HG03432 (cell line): ENCODE measurements at regions not wholly inside any gene's neighbourhood (a gene's known extent, or its start where the extent isn't known, plus 50 kb on each side); places are given as distances from the start of the nearest gene placed in this dataset.
"Not testable (repeated sequence)": the region's sequence is repeated elsewhere in the genome, so short reads cannot be mapped to it uniquely, and the experiment has no call there.

Experiments
- ATAC-seq: cut with Tn5 transposase; IDR thresholded peaks from one replicate; pipeline ENCODE4 v1.9.1; 2021; ENCODE audit warnings: mild to moderate bottlenecking, moderate library complexity; ENCODE audit not compliant: unreplicated experiment

GRCh38 chr7:114293289-114294012 lies 121.2 kb upstream of the FOXP2 start:
- ATAC-seq, result no peak

- ATAC-seq, result no peak
Measured at GRCh38 chr7:114279901-114280300, 134.7 kb upstream of the FOXP2 start.

DNA sequence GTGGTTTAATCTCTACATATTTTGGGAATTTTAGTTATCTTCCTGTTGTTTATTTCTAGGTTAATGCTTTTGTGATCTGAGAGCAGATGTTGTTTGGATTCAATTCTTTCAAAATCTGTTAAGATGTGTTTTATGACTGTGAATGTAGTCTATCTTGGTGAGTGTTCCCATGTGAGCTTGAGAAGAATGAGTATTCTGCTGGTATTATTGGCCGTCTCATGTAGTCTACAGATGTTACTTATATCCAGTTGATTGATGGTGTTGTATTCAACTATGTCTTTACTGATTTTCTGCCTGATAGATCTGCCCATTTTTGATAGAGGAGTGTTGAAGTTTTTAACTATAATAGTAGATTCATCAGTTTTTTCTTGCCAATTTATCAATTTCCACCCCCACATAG lies 141.4 kb upstream of the FOXP2 start:
- no peak for ATAC-seq

DNA sequence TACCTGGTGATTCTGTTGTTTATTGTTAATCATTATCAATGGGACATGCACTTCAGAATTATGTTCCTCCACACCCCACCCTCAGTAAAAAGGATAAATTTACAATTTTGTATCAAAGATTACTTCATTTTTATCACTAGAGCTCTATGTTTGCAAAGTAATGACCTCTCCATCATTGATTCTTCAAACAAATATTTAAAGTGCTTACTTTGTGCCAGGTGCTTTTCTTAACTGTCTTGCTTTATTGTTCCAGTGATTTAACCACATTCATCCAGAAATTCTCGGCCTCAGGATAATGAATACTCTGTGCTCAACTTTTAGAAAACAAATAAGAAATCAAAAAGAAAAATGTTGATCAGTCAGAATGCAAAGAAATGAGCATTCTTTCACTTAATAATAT lies 144.9 kb upstream of the FOXP2 start:
- ATAC-seq, result no peak

GRCh38 chr7:114267550-114267949 lies 147.1 kb upstream of the FOXP2 start:
- not testable (repeated sequence) for ATAC-seq

DNA sequence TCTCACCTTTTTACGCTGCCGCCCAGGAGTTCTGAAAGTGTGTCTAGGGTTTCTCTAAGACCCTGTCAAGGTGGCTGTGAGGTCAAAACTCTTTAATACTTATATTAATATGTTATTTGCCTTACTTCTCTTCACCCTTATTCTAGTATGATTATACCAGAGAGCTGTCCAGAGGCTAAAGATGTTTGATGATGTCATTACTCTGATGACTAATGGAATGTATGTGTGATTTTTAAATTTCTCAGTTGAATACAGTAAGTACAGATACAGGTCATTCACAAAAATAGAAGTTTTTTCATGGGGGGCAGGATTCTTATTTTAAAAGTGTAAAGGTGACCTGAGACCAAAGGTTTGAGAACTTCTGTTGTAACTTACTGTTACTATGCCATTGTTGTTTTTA lies 150.6 kb upstream of the FOXP2 start:
- ATAC-seq, result no peak

DNA sequence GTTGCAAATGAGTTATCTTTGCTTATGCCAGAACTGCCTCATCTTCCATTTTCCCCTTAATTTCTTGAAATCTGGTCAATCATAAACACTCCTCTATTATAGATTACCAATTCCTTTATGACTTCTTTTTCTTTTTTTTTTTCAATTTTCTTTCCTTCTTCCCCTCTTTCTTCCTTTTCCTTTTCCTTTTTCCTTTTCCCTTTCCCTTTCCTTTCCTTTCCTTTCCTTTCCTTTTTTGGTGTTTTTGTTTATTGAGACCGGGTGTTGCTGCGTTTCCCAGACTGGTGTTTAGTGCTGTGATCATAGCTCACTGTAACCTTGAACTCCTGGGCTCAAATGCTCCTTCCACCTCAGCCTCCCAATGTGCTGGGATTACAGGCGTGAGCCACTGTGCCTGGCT lies 151.4 kb upstream of the FOXP2 start:
- no peak for ATAC-seq

DNA sequence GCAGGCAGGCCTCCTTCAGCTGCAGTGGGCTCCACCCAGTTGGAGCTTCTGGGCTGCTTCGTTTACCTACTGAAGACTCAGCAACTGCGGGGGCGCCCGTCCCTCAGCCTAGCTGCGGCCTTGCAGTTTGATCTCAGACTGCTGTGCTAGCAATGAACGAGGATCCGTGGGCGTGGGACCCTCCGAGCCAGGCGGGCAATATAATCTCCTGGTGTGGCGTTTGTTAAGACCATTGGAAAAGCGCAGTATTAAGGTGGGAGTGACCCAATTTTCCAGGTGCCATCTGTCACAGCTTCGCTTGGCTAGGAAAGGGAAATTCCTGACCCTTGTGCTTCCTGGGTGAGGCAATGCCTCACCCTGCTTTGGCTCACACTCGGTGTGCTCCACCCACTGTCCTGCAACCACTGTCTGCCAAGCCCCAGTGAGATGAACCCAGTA lies 159.2 kb upstream of the FOXP2 start:
- ATAC-seq, result no peak

- ATAC-seq, result no peak
Measured at GRCh38 chr7:114243646-114244045, 171.0 kb upstream of the FOXP2 start.

DNA sequence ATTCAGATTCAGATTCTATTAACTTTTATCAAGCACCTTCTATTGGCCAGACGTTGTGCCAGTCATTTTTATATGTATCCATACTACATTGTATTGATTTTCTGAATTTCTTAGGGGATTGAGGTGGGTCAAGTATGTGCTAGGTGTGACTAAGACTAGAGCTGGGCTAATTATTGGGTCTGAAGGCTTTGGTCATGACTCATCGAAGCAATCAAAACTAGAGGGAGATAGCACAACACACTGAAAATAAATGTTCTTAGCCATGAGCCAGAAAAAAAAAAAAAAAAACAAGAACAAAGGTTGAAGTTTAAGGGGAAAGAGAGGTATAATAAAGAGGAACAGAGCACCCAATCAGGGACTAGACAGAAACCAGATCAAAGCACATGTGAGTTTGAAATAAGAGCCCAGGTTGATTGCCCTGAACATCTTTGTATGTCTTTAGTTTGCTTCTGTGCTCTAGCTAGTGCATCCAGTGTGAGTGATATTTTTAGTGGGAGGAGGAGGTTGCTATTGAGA lies 171.6 kb upstream of the FOXP2 start:
- ATAC-seq, result no peak

GRCh38 chr7:114229246-114229645 lies 185.4 kb upstream of the FOXP2 start:
- ATAC-seq, result no peak

GRCh38 chr7:114225784-114226183 lies 188.8 kb upstream of the FOXP2 start:
- ATAC-seq, result no peak

- no peak for ATAC-seq
Measured at GRCh38 chr7:114218283-114218682, 196.3 kb upstream of the FOXP2 start.

- no peak for ATAC-seq
Measured at GRCh38 chr7:114217026-114217806, 197.4 kb upstream of the FOXP2 start.

- ATAC-seq, result no peak
Measured at GRCh38 chr7:114214466-114214865, 200.1 kb upstream of the FOXP2 start.

DNA sequence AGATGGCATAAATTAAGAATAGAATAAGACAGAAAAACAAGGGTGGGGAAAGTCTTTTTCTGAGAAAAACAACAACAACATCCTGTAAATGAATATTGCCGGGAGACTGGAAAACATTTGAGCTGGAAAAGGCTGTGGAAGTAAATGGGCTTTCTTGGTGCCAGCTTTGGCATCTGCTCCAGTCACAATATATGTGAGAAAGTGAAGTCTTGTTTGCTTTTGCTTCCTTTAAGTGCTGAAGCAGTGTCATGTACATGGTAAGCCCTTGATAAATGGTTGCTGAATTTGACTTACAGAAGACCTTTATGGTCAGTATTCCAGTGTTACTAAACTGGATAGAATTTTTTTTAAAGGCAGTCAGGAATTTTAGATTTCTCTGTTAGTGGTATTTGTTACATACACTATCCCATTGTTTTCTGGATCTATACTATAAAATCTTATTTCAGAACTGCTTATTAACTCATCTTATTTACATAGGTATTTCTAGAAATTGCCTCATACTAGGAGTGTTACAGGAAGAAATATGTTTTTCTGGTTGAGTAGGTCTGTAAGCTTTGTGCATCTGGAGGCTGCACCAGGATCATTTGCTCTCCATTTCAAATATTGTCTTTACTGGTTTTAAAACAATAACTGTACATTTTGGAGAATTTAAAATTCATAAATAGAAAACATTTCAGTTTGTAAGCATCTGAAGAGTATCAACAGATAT lies 201.7 kb upstream of the FOXP2 start:
- no peak for ATAC-seq

GRCh38 chr7:114209968-114210367 lies 204.6 kb upstream of the FOXP2 start:
- ATAC-seq, result no peak

DNA sequence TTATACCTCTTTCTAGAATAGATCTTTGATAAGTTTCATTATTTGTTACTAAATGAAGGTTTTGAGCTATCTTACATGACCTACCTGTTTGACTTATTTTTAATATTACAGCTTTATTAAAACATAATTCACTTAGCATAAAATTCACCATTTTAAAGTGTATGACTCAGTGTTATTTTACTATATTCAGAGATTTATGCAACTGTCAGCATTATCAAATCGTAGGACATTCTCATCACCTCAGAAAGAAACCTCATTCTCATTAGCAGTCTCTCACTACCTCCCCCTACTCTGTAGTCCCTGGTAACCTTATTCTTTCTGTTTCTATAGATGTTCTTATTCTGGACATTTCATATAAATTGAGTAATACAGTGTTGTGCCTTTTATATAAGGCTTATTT lies 207.9 kb upstream of the FOXP2 start:
- ATAC-seq, result no peak

GRCh38 chr7:114196517-114196916 lies 218.1 kb upstream of the FOXP2 start:
- ATAC-seq, result no peak

DNA sequence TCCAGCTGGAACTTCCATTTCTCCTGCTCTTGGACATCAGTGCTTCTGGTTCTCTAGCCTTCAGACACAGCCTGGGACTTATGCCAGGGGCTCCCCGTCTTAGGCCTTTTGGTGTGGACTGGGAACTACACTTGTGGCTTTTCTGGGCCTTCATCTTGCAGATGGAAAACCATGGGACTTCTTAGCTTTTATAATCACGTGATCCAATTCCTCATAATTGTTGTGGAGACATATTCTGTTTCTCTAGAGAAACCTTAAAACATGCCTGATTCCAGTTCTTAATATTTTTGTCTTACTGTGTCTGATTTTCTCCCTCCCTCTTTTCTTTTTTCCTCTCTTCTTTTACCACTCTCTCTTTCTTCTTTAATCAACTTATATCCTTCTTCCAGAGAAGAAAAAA lies 224.2 kb upstream of the FOXP2 start:
- no peak for ATAC-seq

- ATAC-seq, result no peak
Measured at GRCh38 chr7:114183311-114184088, 231.1 kb upstream of the FOXP2 start.
